ENCODE measurements at regions not wholly inside any gene's neighbourhood (a gene's known extent, or its start where the extent isn't known, plus 50 kb on each side); places are given as distances from the start of the nearest gene placed in this dataset.

DNA sequence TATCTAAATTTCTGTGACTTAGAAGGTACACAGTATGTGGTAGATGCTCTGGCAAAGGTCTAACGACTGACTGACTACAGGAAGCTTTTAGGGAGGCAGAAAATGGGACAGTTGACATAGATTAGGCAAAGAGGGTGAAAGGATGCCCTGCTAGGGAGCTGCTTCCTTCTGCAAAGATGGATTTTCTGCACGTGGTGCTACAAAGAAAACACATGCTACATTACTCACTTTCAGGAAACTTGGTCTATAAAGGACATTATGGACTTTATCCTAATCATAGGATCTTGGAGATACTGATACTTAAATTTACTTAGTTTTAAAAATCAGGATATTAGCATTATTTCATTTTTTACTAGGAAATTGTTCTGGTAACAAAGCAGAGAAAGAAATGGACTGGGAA lies 405.8 kb upstream of the ADAMTS16 start:
- H2AFZ ChIP-seq (ENCODE audit: insufficient read depth, low read depth, low read length, poor library complexity, severe bottlenecking): no peak overlapping the region
- H3K27ac Mint-ChIP-seq: no peak overlapping the region
- no peaks in the 10 kb centered on the region for H3K4me1 ChIP-seq (ENCODE audit: control insufficient read depth in 2 of 2, insufficient read depth in 2 of 2, low read length in 2 of 2)
- no peak overlapping the region for H3K27ac ChIP-seq (ENCODE audit: low read length in 2 of 2)
- peaks cover 0 to 12% (median 0%) of the 10 kb centered on the region in 3 donors for H3K9me3 ChIP-seq (ENCODE audit: control extremely low read depth in 1 of 3, control insufficient read depth in 2 of 3, insufficient read depth in 1 of 3, low read length in 2 of 3)
- intact Hi-C loops (cut with micrococcal nuclease): no loop called here
- no peaks in the 10 kb centered on the region for H3K79me2 ChIP-seq (ENCODE audit: control insufficient read depth, insufficient read depth, low read length)
- no peaks in the 10 kb centered on the region for H3K9me3 Mint-ChIP-seq (ENCODE audit: insufficient read depth)
- CTCF ChIA-PET: no interaction called here
- H3K36me3 ChIP-seq (replicated peaks in 1 of 2; ENCODE audit: control extremely low read depth in 1 of 2, control insufficient read depth in 1 of 2, extremely low read depth in 1 of 2, insufficient read depth in 2 of 2, low read length in 1 of 2): no peaks in the 10 kb centered on the region
- H3K27me3 ChIP-seq (replicated peaks in 1 of 4; ENCODE audit: control extremely low read depth in 1 of 4, control insufficient read depth in 3 of 4, insufficient read depth in 4 of 4, low read length in 3 of 4): no peaks in the 10 kb centered on the region
- DNase-seq (no peak), ATAC-seq (ENCODE audit: low read depth) (no peak)
- H3K27me3 Mint-ChIP-seq: no peaks in the 10 kb centered on the region
- no peaks in the 10 kb centered on the region for H4K20me1 ChIP-seq (ENCODE audit: control insufficient read depth, insufficient read depth, low read length, poor library complexity, severe bottlenecking)
- no peak overlapping the region for H3K9ac ChIP-seq (ENCODE audit: low read length)
- no peak overlapping the region for H3K4me2 ChIP-seq (replicated peaks; ENCODE audit: low read depth, low read length, poor library complexity, severe bottlenecking)
- no peaks in the 10 kb centered on the region for H3K4me1 Mint-ChIP-seq
- WGBS (ENCODE audit: insufficient coverage): 40% methylated on average over 1 of the region's 2 CpGs
- TF ChIP-seq EZH2 (IDR thresholded peaks at IDR 0.05; ENCODE audit: borderline replicate concordance, insufficient read depth, low read depth, low read length, poor library complexity, severe bottlenecking) (no peak), CTCF (IDR thresholded peaks at IDR 0.05) (no peak)
- POLR2A ChIA-PET: no interaction called here
- H3K4me3 ChIP-seq (ENCODE audit: control extremely low read depth in 1 of 5, extremely low read depth in 1 of 5, insufficient read depth in 1 of 5, low read depth in 2 of 5, low read length in 4 of 5): no peak overlapping the region
- no peak overlapping the region for H3K4me3 Mint-ChIP-seq

DNA sequence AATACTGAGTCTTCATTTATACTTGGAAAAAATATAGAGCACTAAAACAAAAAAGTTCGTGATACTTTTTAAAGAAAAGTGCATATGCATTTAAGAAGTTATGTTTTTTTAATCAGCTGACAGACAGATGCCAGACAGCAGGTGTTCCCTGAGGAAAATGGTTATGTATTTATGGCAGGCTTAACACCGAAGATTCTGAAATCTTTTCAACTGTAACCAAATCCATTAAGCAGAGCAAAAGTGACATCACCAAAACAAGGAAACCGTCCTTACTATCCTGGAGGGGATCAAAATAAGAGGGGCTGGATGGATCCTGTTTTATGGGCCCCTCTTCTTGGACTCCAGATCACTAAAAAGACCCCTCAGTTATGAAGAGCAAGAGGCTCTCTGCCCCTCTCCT lies 404.9 kb upstream of the ADAMTS16 start:
- DNase-seq: no peak
- ChIA-PET CTCF (no interaction called here), POLR2A (no interaction called here)
- Histone ChIP-seq H3K27me3 (replicated peaks in 1 of 4; ENCODE audit: control extremely low read depth in 1 of 4, control insufficient read depth in 3 of 4, insufficient read depth in 4 of 4, low read length in 3 of 4) (no peaks in the 10 kb centered on the region), H2AFZ (ENCODE audit: insufficient read depth, low read depth, low read length, poor library complexity, severe bottlenecking) (no peak overlapping the region), H3K27ac (ENCODE audit: low read length in 2 of 2) (no peak overlapping the region), H3K9ac (ENCODE audit: low read length) (no peak overlapping the region), H3K36me3 (replicated peaks in 1 of 2; ENCODE audit: control extremely low read depth in 1 of 2, control insufficient read depth in 1 of 2, extremely low read depth in 1 of 2, insufficient read depth in 2 of 2, low read length in 1 of 2) (no peaks in the 10 kb centered on the region), H3K4me1 (ENCODE audit: control insufficient read depth in 2 of 2, insufficient read depth in 2 of 2, low read length in 2 of 2) (no peaks in the 10 kb centered on the region), H3K79me2 (ENCODE audit: control insufficient read depth, insufficient read depth, low read length) (no peaks in the 10 kb centered on the region), H4K20me1 (ENCODE audit: control insufficient read depth, insufficient read depth, low read length, poor library complexity, severe bottlenecking) (no peaks in the 10 kb centered on the region), H3K4me3 (ENCODE audit: control extremely low read depth in 1 of 5, extremely low read depth in 1 of 5, insufficient read depth in 1 of 5, low read depth in 2 of 5, low read length in 4 of 5) (no peak overlapping the region), H3K9me3 (ENCODE audit: control extremely low read depth in 1 of 3, control insufficient read depth in 2 of 3, insufficient read depth in 1 of 3, low read length in 2 of 3) (peaks cover 0 to 12% (median 0%) of the 10 kb centered on the region in 3 donors), H3K4me2 (replicated peaks; ENCODE audit: low read depth, low read length, poor library complexity, severe bottlenecking) (no peak overlapping the region)
- Mint-ChIP-seq H3K27ac (no peak overlapping the region), H3K4me3 (no peak overlapping the region), H3K4me1 (no peaks in the 10 kb centered on the region), H3K27me3 (no peaks in the 10 kb centered on the region), H3K9me3 (ENCODE audit: insufficient read depth) (no peaks in the 10 kb centered on the region)
- intact Hi-C loops (cut with micrococcal nuclease): no loop called here
- WGBS (ENCODE audit: insufficient coverage): no CpG with 5 or more reads among the region's 3 CpGs
- TF ChIP-seq CTCF (IDR thresholded peaks at IDR 0.05) (no peak), EZH2 (IDR thresholded peaks at IDR 0.05; ENCODE audit: borderline replicate concordance, insufficient read depth, low read depth, low read length, poor library complexity, severe bottlenecking) (no peak)
- ATAC-seq (ENCODE audit: low read depth): no peak
